ENCODE measurements at regions not wholly inside any gene's neighbourhood (a gene's known extent, or its start where the extent isn't known, plus 50 kb on each side); places are given as distances from the start of the nearest gene placed in this dataset.

- TF ChIP-seq CTCF (conservative IDR thresholded peaks at IDR 0.05; ENCODE audit: low read length): no peak
- no peak for TF ChIP-seq EZH2phosphoT487 (IDR thresholded peaks at IDR 0.05; ENCODE audit: borderline replicate concordance)
These were observed 185.8 kb upstream of the JADE1 start for GRCh38 chr4:128623508-128624215.
